IPS DF 19.7 (cell line): ENCODE measurements at regions not wholly inside any gene's neighbourhood (a gene's known extent, or its start where the extent isn't known, plus 50 kb on each side); places are given as distances from the start of the nearest gene placed in this dataset.

Experiments used
- DNase-seq: peaks from one replicate; pipeline ENCODE4 v3.0.0-alpha.2; 2013; ENCODE audit warnings: low read depth, low spot score

GRCh38 chrY:8202837-8203236, 1134.4 kb upstream of the TSPY4 start:
- peak; percentile 71 for DNase-seq

GRCh38 chrY:8241144-8241543, 1096.1 kb upstream of the TSPY4 start:
- DNase-seq = no peak

GRCh38 chrY:8273807-8274206, 1063.5 kb upstream of the TSPY4 start:
- no peak for DNase-seq

GRCh38 chrY:8305021-8305420, 1032.2 kb upstream of the TSPY4 start:
- peak; percentile 52 for DNase-seq

- no peak for DNase-seq
These were observed 1013.2 kb upstream of the TSPY4 start for GRCh38 chrY:8324113-8324512.

- DNase-seq = no peak
These were observed 1010.3 kb upstream of the TSPY4 start for GRCh38 chrY:8326944-8327343.

- no peak for DNase-seq
These were observed 1009.4 kb upstream of the TSPY4 start for GRCh38 chrY:8327708-8328354.

GRCh38 chrY:8329431-8329830, 1007.8 kb upstream of the TSPY4 start:
- DNase-seq = no peak

GRCh38 chrY:8329929-8330328, 1007.3 kb upstream of the TSPY4 start:
- DNase-seq = no peak

GRCh38 chrY:8333328-8333727, 1003.9 kb upstream of the TSPY4 start:
- DNase-seq = no peak

- no peak for DNase-seq
These were observed 1001.9 kb upstream of the TSPY4 start for GRCh38 chrY:8335299-8335835.

- DNase-seq = no peak
These were observed 1001.0 kb upstream of the TSPY4 start for GRCh38 chrY:8336112-8336774.

- no peak for DNase-seq
These were observed 996.3 kb upstream of the TSPY4 start for GRCh38 chrY:8341000-8341399.

- no peak for DNase-seq
These were observed 995.1 kb upstream of the TSPY4 start for GRCh38 chrY:8342173-8342572.

- no peak for DNase-seq
These were observed 986.0 kb upstream of the TSPY4 start for GRCh38 chrY:8351241-8351640.

GRCh38 chrY:8352201-8352600, 985.1 kb upstream of the TSPY4 start:
- no peak for DNase-seq

- no peak for DNase-seq
These were observed 979.1 kb upstream of the TSPY4 start for GRCh38 chrY:8358161-8358560.

GRCh38 chrY:8361715-8362114, 975.5 kb upstream of the TSPY4 start:
- no peak for DNase-seq

- DNase-seq = no peak
These were observed 959.8 kb upstream of the TSPY4 start for GRCh38 chrY:8377491-8377890.

GRCh38 chrY:8379800-8380199, 957.5 kb upstream of the TSPY4 start:
- DNase-seq = no peak

GRCh38 chrY:8381425-8381824, 955.8 kb upstream of the TSPY4 start:
- DNase-seq = no peak

- DNase-seq = no peak
These were observed 951.2 kb upstream of the TSPY4 start for GRCh38 chrY:8386053-8386452.

- no peak for DNase-seq
These were observed 948.8 kb upstream of the TSPY4 start for GRCh38 chrY:8388512-8388911.
